ENCODE measurements at regions not wholly inside any gene's neighbourhood (a gene's known extent, or its start where the extent isn't known, plus 50 kb on each side); places are given as distances from the start of the nearest gene placed in this dataset.

DNA sequence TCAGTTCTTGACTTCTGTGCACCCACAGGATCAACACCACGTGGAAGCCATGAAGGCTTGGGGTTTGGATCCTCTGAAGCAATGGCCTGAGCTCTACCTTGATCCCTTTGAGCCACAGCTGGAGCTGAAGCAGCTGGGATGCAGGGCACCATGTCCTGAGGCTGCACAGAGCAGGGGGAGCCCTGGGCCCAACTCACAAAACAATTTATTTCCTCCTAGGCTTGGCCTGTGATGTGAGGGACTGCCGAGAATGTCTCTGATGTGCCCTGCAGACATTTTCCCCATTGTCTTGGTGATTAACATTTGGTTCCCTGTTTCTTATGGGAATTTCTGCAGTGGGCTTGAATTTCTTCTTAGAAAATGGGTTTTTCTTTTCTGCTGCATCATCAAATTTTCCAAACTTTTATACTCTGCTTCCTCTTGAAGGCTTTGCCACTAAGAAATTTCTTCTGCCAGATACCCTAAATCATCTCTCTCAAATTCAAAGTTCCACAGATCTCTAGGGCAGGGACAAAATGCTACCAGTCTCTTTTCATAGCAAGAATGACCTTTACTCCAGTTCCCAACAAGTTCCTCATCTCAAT lies 288.2 kb downstream of the CCDC59 start:
- intact Hi-C loops (cut with DNase I), result no loop called here
- no peak overlapping the region for H3K4me3 ChIP-seq
- no peak for DNase-seq
- no peak overlapping the region for H3K27ac ChIP-seq
- no peaks in the 10 kb centered on the region for H3K36me3 ChIP-seq
- no peaks in the 10 kb centered on the region for H3K27me3 ChIP-seq
- H3K9me3 ChIP-seq, result no peaks in the 10 kb centered on the region
- 40 to 50% methylated on average over 1 of the region's 2 CpGs for WGBS, 2 donors
- no peak for TF ChIP-seq POLR2A (IDR thresholded peaks at IDR 0.05)
- TF ChIP-seq, protein P1, sequence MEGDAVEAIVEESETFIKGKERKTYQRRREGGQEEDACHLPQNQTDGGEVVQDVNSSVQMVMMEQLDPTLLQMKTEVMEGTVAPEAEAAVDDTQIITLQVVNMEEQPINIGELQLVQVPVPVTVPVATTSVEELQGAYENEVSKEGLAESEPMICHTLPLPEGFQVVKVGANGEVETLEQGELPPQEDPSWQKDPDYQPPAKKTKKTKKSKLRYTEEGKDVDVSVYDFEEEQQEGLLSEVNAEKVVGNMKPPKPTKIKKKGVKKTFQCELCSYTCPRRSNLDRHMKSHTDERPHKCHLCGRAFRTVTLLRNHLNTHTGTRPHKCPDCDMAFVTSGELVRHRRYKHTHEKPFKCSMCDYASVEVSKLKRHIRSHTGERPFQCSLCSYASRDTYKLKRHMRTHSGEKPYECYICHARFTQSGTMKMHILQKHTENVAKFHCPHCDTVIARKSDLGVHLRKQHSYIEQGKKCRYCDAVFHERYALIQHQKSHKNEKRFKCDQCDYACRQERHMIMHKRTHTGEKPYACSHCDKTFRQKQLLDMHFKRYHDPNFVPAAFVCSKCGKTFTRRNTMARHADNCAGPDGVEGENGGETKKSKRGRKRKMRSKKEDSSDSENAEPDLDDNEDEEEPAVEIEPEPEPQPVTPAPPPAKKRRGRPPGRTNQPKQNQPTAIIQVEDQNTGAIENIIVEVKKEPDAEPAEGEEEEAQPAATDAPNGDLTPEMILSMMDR (IDR thresholded peaks at IDR 0.05), result no peak
- no peaks in the 10 kb centered on the region for H3K4me1 ChIP-seq

DNA sequence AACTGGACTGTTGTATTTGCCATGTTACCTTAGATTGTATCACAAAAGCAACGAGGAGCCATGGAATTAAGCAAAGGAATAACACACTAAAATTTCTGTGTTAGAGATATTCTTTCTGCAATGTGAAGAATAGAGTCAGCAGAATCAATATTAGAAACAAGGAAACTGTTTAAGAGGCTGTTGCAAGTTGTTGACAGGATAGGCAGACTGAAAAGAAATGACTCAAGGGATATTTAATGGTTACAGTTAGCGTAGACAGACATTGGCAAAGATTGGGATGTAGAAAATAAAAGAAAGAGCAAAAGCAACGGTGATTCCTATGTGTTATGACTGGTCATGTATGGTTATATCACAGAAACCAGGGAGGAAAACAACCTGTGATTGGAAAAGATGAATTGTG lies 299.0 kb upstream of the PPFIA2 start:
- no peaks in the 10 kb centered on the region for H3K9me3 ChIP-seq
- H3K4me3 ChIP-seq, result no peak overlapping the region
- WGBS, 2 donors, result 30 to 42% methylated on average over 3 of the region's 3 CpGs
- H3K36me3 ChIP-seq, result no peaks in the 10 kb centered on the region
- TF ChIP-seq, protein P1 (IDR thresholded peaks at IDR 0.05), result no peak
- no peak for TF ChIP-seq POLR2A (IDR thresholded peaks at IDR 0.05)
- no peak for DNase-seq
- intact Hi-C loops (cut with DNase I), result no loop called here
- H3K4me1 ChIP-seq, result no peaks in the 10 kb centered on the region
- no peak overlapping the region for H3K27ac ChIP-seq
- H3K27me3 ChIP-seq, result no peaks in the 10 kb centered on the region

DNA sequence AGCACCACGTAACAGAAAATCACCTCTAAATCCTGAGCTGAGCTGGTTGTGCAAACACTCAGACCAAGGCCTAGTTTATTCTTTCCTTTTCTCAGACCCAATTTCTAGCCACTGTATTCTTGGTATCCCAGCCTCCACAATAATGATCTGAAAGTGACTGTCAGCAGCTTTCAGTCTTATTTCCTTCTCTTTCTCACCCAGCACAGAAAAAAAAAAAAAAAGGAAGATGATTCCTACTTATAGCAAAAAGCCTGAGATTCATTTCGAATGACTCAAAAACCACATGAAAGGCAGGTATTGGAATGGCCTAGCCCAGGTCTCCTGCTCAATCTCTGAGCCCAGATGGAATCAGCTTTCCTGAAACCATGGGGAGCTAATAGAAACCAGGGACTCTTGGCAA lies 298.6 kb upstream of the PPFIA2 start:
- TF ChIP-seq, protein P1 (IDR thresholded peaks at IDR 0.05), result no peak
- no peak for TF ChIP-seq POLR2A (IDR thresholded peaks at IDR 0.05)
- H3K36me3 ChIP-seq, result no peaks in the 10 kb centered on the region
- H3K27me3 ChIP-seq, result no peaks in the 10 kb centered on the region
- no peak for DNase-seq
- 40 to 51% methylated on average over 2 of the region's 2 CpGs for WGBS, 2 donors
- no peak overlapping the region for H3K4me3 ChIP-seq
- H3K4me1 ChIP-seq, result no peaks in the 10 kb centered on the region
- no peaks in the 10 kb centered on the region for H3K9me3 ChIP-seq
- intact Hi-C loops (cut with DNase I), result no loop called here
- H3K27ac ChIP-seq, result no peak overlapping the region

- intact Hi-C loops (cut with DNase I), result no loop called here
- 14 to 55% methylated on average over 1 of the region's 1 CpG for WGBS, 2 donors
- no peaks in the 10 kb centered on the region for H3K9me3 ChIP-seq
Measured at GRCh38 chr12:82055391-82055790, 296.2 kb upstream of the PPFIA2 start.

GRCh38 chr12:82054566-82054965 lies 295.4 kb upstream of the PPFIA2 start:
- intact Hi-C loops (cut with DNase I), result no loop called here
- H3K4me3 ChIP-seq, result no peak overlapping the region
- no peaks in the 10 kb centered on the region for H3K9me3 ChIP-seq
- 58 to 59% methylated on average over 2 of the region's 2 CpGs for WGBS, 2 donors
- TF ChIP-seq, protein P1 (IDR thresholded peaks at IDR 0.05), result no peak
- TF ChIP-seq POLR2A (IDR thresholded peaks at IDR 0.05), result no peak
- no peaks in the 10 kb centered on the region for H3K27me3 ChIP-seq
- no peak for DNase-seq
- H3K36me3 ChIP-seq, result no peaks in the 10 kb centered on the region
- no peaks in the 10 kb centered on the region for H3K4me1 ChIP-seq
- H3K27ac ChIP-seq, result no peak overlapping the region

More at GRCh38 chr12:82055391-82055790, 296.2 kb upstream of the PPFIA2 start:
- Histone ChIP-seq H3K36me3 (no peaks in the 10 kb centered on the region), H3K4me3 (no peak overlapping the region), H3K4me1 (no peaks in the 10 kb centered on the region), H3K27me3 (no peaks in the 10 kb centered on the region), H3K27ac (no peak overlapping the region)
- no peak for DNase-seq
- TF ChIP-seq, protein P1 (IDR thresholded peaks at IDR 0.05), result no peak

Measured in esophagus squamous epithelium (tissue), 5 donors.